B cell (primary cell): ENCODE measurements at regions not wholly inside any gene's neighbourhood (a gene's known extent, or its start where the extent isn't known, plus 50 kb on each side); places are given as distances from the start of the nearest gene placed in this dataset.

Source experiments
- EZH2 ChIP-seq: IDR thresholded peaks from 2 replicates; pipeline ENCODE4 v1.6.1; 2012; ENCODE audit warnings: borderline replicate concordance, low read depth, mild to moderate bottlenecking, moderate library complexity, low read length; ENCODE audit not compliant: insufficient read depth, poor library complexity, severe bottlenecking
- TF ChIP-seq, protein P1 (sequence below): fragments of 200-600 bp; IDR thresholded peaks from one replicate; pipeline ENCODE4 v1.8.0; 2022; ENCODE audit warnings: antibody characterized with exemption, mild to moderate bottlenecking

DNA sequence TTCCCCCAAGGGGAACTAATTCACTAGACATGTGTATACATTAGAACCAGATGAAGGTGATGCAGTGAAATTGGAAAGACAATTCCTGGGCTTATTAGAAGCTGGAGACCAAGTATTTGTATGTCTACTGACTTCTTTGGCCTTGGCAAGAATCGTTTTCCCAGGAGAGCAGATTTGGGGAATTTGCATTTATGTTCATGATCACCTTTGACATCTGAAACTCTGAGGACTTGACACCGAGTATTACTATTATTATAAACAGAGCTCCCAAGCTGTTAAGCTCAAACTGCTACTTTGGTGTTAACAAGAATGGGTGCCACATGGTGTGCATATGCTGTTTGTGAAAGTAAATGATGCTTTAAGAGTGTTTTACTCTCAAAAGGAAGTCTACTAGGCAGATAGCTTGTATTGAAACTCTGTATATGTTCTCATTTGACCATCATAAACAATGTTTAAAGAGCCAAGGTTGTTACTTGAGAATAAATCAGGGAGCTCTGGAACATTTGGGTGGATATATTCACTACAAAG lies 519.8 kb upstream of the GOLIM4 start:
- TF ChIP-seq, protein P1, sequence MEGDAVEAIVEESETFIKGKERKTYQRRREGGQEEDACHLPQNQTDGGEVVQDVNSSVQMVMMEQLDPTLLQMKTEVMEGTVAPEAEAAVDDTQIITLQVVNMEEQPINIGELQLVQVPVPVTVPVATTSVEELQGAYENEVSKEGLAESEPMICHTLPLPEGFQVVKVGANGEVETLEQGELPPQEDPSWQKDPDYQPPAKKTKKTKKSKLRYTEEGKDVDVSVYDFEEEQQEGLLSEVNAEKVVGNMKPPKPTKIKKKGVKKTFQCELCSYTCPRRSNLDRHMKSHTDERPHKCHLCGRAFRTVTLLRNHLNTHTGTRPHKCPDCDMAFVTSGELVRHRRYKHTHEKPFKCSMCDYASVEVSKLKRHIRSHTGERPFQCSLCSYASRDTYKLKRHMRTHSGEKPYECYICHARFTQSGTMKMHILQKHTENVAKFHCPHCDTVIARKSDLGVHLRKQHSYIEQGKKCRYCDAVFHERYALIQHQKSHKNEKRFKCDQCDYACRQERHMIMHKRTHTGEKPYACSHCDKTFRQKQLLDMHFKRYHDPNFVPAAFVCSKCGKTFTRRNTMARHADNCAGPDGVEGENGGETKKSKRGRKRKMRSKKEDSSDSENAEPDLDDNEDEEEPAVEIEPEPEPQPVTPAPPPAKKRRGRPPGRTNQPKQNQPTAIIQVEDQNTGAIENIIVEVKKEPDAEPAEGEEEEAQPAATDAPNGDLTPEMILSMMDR: no peak
- no peak for TF ChIP-seq EZH2
